Testis (tissue), 2 donors: ENCODE measurements at regions not wholly inside any gene's neighbourhood (a gene's known extent, or its start where the extent isn't known, plus 50 kb on each side); places are given as distances from the start of the nearest gene placed in this dataset.

Experiments used
- CTCF ChIP-seq, 3 experiments: fragments of 450-650 bp in 2 of 3; fragments of 200-600 bp in 1 of 3; sonication (generic) in 1 of 3; IDR thresholded peaks; one replicate each; pipeline ENCODE4 v1.5.1; 2016 to 2019; ENCODE audit warnings: antibody characterized with exemption in 3 of 3, mild to moderate bottlenecking in 2 of 3, moderate library complexity in 1 of 3
- POLR2A ChIP-seq: fragments of 450-650 bp; IDR thresholded peaks from one replicate; pipeline ENCODE4 v1.6.1; 2017; ENCODE audit warnings: antibody characterized with exemption, mild to moderate bottlenecking, moderate library complexity

DNA sequence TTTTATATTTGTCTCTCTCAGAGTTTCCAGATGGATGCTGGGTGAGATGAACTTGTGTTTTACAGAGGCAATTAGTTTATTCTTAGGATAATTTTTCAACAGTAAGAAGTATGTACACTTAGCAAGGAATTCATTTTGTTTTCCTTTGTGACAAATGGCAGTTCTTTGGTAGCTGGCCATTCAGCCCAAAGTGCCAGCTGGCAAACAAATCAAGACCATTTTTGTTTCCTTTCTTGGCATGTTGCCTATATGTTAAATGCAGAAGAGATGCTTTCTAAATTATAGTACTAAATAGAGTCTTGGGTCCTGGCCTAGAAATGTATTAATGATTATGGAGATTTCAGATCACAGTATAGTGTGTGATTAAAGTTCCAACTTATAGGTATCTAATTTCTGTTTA is 337.1 kb downstream of the CNTNAP4 start:
- TF ChIP-seq CTCF (IDR thresholded peaks at IDR 0.05): no peak
- no peak for TF ChIP-seq POLR2A
